ENCODE measurements at regions not wholly inside any gene's neighbourhood (a gene's known extent, or its start where the extent isn't known, plus 50 kb on each side); places are given as distances from the start of the nearest gene placed in this dataset.
A peak's percentile ranks its signal among the peaks of the same experiment; 100 is the strongest.

DNA sequence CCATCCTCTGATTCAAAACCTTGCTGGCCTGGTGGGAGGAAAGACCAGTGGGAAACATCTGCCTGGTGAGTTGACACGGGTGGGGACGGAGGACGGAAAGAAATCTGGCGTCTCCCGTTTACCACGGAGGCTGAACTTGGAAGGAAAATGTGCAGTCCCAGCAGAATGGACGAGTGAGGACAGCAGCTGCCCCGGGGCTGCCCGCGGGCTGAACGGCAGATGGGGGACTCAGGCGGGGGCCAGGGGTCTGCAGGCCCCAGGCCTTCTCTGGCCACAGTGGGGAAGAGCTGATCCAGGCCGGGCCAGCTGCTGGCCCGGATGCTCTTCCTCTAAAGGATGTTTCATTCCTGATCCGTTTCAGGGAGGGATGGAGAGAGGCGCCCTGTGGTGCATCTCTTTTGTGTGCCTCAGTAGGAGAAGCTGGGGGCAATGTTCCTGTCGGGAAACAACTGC lies 147.5 kb upstream of the CHST15 start:
- no peak for DNase-seq

DNA sequence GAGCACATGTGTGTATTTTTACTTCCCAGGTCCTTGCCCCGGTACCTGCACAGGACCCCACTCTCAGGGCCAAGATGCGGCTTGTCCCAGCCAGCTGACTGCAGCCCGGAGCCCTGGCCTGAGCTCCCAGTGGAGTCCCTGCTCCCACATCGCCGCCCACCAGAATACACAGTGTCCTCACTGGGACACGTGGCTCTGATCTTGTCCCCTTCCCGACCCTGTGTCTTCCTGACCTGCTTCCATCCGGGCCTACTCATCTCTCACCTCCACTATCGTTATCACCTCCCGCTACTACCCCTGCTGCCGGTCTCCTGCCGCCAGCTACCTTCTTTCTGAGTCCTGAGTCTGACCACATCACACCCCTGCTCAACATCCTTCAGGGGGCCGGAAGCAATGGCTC lies 146.3 kb upstream of the CHST15 start:
- no peak for DNase-seq

DNA sequence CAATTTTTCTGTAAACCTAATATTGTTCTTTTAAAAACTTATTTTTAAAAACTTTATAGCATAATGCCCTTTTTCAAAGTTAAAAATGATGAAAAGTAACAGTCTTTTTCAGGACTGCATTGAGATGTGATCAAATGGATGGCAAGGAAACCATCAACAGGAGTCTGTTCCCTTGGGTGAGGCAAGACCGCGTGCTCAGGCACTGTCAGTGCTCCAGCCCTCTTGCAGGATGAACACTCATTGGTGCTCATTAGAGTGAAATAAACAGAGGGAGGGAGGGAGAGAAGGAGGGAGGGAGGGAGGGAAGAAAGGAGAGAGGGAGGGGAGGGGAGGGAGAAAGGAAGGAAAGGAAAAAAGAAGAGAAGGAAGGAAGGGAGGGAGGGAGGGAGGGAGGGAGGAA lies 145.7 kb upstream of the CHST15 start:
- DNase-seq: peak; percentile 62

DNA sequence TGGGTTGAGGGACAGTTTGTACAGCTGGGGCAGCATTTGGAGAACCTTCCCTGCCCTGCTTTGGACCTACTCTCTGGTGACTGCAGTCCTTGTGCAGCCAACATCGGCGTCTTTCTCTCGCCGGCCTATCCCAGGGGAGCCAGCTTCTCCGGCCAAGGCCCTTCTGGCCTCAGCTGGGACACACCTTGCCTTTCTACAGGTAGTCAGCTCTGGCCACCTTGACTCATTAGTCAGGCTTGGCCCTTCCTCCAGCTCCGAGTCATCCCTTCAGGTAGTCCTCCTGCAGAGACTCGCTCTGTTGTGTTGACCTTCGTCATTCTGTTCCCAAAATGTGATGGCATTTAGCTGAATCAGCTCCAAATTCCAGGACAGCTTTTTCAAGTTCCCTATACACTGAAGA lies 145.0 kb upstream of the CHST15 start:
- DNase-seq: no peak

DNA sequence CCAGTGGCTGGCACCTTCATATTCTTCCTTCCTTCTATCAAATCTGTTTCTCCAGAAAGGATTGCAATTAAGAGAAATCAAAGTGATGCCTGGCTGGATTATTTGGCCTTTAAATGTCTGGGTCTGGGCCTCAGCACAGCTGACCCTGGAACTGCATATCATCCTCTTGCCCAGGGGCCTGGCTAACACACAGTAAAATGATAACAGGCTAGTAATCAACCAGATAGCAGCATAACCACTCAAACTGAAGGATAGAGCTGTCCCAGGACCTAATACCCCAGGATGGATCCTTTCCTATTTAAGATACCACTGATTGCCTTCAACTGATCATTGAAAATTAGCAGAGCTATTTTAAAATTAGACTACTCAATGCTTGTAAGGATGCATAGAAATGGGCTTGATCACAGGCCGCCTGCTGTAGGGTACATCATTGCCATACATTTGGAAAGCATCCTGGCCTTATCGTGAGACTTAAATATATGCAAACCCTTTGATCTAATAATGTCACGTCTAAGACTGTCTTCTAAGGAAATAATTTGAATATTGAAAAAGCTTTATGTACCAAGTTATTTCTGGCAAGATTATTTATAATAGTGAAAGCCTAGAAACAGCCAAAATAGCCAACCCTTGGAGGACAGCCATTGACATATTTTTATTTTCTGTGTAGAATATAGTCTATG lies 144.0 kb upstream of the CHST15 start:
- DNase-seq: no peak

DNA sequence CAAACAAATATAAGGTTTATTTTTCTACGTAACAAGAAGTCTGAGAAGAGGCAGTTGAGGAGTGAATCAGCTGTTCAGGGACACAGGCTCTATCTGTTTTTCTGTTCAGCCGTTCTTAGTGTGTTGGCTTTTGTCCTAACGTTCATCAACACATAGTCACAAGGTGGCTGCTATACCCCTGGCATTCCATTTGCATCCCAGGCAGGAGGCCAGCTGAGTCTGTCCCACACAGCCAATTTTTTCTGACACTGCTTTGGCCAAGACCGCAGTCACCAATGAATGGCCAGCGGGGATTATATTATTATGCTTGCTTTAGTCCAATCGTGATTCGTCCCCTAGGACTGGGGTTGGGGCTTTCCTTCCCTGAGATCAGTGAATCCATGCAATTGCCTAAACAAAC lies 143.4 kb upstream of the CHST15 start:
- DNase-seq: no peak

DNA sequence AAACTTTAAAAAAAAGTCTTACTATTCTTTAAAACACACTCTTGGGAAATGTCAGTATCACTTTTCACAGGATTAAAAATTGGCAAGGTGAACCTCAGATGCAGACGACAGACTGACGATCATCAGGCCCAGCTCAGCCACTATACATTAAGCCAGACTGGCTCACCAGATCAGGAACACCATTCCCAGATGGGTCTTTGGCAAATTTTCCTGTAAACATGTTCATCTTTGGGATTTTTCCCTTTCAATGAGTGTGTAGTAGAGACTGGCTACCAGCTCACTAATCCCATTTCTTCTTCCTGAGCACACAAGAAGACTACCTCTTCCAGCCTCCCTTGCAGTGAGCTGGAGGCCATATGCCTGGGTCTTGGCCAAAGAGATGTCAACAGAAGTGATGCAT lies 142.7 kb upstream of the CHST15 start:
- no peak for DNase-seq

DNA sequence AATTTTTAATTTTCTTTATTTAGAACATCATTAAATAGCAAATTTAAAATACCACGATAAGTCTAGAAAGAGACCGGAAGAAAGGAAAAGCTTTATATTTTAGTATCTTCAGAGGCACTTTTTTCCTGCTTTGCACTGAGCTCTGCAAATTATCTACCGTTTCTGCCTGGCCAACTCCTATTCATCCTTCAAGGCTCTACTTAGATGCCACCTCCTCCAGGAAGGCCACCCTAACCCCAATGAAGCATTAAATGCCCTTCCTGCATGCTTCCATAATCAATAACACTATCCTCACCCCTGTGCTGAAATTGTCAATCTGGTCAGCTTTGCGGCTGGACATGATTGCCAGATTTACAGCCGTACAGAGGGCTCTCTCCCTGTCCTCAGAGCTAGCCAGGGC lies 141.8 kb upstream of the CHST15 start:
- no peak for DNase-seq

DNA sequence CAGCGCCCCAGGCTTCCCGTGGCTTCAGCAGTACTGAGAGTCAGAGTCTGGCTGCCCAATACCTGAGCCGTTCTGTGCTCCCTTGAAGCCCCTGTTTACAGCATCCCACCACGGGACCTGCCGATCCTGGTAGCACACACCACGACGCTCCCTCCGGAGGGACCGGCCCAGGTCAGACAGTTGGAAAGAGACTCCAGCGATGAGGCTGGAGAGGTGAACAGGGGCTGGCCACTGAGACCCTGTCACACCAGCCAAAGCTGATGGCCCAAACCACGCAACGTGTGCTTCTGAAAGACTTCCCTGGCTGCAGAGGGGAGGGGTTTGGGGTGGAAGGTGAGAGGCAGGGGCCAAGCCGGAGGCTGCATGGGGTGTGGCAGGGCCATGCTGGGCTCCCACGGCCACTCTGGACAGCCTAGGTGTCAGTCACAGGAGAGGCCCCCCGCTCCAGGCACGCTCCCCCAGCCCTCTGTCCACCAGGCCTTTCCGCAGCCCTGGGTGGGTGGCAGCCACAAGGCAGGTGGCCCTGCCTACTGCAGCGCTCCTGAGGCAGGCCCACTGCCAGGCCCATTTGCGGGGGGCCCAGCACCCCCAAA lies 140.2 kb upstream of the CHST15 start:
- no peak for DNase-seq

DNA sequence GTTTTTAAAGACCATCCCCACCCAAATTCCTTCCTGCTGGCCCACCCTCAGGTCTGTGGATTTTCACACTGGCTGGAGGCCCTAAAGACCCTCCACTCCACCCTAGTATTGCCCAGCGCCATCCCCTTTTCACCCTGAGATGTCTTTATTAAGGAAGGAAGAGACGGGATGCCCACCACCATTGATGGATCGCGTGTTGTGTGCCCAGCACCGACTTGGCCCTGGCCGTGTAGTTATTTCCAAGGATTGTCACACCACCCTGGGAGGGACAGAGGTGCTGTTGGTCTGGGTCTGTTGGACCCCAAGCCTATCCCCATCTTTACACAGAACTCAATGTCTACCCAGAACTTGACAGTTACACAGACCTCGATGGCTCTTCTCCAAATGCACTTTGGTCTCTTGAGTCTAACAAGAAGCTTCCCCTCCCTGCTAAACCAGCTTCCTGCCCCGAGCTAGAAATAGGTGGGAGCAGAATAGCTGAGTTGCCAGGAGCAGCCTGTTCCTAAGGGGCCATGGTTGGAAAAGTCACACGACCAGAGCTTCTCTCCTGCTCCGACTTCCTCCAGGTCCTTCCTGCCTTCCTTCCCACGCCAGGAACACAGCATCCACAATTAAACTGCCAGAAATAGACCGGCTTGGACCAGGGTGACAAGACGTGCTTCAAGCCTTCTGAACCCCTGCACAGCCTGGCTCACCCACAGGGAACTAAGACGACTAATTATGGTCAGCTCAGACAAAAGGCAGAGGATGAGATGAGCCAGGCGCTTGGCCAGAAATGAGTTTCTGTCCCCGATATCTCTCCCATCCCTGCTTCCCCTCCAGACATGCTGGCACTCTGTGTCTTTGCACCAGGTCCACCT lies 139.5 kb upstream of the CHST15 start:
- no peak for DNase-seq

DNA sequence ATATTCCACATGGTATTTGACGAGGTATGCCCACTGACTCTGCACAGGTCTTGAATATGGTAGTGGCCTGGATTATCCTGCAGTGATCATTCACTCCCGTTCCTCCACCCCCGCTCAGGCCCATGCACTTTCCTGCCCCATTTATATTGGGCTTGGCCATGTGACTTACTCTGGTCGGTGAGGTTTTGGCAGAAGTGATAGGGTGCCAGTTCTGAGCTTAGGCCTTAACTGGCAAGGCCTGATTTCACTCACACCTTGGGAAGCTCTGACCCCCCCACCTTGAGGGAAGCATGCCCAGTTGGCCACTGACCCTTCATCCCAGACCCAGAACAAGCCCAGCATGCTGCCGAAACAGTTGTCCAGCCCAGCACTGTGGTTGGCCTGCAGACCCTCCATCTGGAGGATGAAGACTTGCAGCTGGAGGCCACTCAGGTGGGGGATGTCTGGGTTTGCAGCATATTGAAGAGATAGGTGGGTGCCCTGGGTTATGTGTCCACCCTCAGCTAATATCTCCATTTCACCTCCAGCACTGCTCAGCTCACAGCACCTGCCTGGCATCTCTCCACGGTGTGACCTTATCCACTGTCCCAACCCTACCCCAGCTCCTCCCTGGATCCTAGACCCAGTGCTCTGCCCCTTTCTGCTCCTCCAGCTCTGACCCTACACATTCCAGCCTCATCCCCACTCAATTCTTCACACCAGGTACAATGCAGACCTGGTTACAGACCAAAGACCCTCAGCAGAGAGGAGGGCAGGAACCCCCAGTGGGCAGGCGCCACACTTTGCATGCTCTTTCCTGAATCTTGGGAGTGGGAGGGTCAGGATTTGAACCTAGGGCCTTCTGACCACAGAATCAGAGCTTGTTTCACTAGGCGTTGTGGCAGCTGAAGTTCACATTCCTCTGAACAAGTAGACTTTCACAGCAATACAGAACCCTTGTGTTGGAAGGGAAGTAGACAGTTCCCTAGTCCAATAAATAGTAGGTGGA lies 138.1 kb upstream of the CHST15 start:
- peak; percentile 53 for DNase-seq

DNA sequence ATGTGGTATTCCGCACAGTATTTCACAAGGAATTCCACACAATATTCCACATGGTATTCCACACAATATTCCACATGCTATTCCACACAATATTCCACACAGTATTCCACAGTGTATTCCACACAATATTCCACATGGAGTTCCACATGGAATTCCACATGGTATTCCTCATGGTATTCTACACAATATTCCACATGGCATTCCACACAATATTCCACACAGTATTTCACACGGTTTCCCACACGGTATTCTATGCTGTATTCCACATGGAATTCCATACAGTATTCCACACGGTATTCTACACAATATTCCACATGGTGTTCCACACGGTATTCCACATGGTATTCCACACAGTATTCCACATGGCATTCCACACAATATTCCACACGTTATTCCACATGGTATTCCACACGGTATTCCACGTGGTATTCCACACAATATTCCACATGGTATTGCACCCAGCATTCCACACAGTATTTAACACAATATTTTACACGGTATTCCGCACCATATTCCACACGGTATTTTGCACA lies 137.3 kb upstream of the CHST15 start:
- DNase-seq: no peak

DNA sequence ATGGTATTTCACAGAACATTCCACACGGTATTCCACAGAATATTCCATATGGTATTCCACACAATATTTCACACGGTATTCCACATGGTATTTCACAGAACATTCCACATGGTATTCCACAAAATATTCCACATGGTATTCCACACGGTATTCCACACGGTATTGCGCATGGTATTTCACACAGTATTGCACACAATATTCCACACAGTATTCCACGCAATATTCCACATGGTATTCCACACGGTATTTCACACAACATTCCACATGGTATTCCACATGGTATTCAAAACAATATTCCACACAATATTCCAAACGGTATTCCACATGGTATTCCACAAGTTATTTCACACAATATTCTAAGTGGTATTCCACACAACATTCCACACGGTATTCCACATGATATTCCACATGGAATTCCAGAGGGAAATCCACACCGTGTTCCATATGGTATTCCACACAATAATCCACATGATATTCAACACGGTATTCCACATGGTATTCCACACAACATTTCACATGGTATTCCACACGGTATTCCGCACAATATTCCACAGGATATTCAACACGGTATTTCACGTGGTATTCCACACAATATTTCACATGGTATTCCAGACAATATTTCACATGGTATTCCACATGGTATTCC lies 136.7 kb upstream of the CHST15 start:
- DNase-seq: no peak

DNA sequence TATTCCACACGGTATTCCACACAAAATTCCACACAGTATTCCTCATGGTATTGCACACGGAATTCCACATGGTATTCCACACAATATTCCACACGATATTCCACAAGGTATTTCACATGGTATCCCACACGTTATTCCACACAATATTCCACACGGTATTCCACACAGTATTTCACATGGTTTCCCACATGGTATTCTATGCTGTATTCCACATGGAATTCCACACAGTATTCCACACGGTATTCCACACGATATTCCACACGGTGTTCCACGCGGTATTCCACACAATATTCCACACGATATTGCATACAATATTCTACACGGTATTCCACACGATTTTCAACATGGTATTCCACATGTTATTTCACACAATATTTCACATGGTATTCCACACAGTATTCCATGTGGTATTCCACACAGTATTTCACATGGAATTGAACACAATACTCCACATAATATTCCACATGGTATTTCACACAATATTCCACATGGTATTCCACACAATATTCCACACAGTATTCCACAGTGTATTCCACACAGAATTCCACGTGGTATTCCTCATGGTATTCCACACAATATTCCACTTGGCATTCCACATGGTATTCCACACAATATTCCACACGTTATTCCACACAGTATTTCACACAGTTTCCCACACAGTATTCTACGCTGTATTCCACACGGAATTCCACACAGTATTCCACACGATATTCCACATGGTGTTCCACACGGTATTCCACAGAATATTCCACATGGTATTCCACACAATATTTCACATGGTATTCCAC lies 136.0 kb upstream of the CHST15 start:
- DNase-seq: no peak

DNA sequence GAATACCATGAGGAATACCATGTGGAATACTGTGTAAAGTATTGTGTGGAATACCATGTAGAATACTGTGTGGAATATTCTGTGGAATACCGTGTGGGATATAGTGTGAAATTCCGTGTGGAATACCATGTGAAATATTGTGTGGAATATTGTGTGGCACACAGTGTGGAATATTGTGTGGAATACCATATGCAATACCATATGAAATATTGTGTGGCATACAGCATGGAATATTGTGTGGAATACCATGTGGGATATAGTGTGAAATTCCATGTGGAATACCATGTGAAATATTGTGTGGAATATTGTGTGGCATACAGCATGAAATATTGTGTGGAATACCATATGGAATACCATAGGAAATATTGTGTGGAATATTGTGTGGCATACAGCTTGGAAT lies 135.1 kb upstream of the CHST15 start:
- no peak for DNase-seq

DNA sequence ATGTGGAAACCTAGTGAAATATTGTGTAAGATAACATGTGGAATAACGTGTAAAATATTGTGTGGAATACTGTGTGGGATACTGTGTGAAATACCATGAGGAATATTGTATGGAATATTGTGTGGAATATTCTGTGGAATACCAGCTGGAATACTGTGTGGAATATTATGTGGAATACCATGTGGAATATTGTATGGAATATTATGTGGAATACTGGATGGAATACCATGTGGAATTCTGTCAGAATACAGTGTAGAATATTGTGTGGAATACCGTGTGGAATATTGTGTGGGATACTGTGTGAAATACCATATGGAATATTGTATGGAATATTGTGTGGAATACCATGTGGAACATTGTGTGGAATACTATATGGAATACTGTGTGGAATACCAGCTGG lies 134.6 kb upstream of the CHST15 start:
- no peak for DNase-seq

DNA sequence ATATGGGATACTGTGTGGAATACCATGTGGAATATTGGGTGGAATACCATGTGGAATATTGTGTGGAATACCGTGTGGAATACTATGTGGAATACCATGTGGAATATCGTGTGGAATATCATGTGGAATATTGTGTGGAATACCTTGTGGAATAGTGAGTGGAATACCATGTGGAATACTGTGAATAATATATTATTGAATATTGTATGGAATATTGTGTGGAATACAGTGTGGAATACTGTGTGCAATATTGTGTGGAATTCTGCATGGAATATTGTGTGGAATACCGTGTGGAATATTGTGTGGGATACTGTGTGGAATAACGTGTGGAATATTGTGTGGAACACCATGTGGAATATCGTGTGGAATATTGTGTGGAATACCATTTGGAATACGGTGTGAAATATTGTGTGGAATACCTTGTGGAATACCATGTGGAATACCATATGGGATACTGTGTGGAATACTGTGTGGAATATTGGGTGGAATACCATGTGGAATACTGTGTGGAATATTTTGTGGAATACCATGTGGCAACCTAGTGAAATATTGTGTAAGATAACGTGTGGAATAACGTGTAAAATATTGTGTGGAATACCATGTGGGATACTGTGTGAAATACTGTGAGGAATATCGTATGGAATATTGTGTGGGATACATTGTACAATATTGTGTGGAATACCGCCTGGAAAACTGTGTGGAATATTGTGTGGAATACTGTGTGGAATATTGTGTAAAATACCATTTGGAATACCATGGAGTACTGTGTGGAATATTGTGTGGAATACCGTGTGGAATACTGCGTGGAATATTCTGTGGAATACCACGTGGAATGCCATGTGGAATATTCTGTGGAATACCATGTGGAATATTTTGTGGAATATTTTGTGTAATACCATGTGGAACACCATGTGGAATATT lies 133.9 kb upstream of the CHST15 start:
- DNase-seq: no peak

DNA sequence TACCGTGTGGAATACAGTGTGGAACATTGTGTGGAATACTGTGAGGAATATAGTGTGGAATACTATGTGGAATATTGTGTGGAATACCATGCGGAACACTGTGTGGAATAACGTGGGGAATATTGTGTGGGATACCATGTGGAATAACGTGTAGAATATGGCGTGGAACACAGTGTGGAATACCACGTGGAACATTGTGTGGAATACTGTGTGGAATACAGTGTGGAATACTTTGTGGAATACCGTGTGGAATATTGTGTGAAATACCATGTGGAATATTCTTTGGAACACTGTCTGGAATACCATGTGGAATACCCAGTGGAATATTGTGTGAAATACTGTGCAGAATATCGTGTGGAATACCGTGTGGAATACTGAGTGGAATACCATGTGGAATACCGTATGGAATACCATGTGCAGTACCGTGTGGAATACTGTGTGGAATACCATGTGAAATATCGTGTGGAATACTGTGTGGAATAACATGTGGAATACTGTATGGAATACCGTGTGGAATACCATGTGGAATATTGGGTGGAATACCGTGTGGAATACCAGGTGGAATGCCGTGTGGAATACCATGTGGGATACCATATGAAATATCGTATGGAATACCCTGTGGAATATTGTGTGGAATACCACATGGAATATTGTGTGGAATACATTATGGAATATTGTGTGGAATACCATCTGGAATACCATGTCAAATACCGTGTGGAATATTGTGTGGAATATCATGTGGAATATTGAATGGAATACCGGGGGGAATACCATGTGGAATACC lies 133.1 kb upstream of the CHST15 start:
- no peak for DNase-seq

Data from NCI-H1436 (cell line).